PC-3 (cell line): ENCODE measurements at regions not wholly inside any gene's neighbourhood (a gene's known extent, or its start where the extent isn't known, plus 50 kb on each side); places are given as distances from the start of the nearest gene placed in this dataset.
A peak's percentile ranks its signal among the peaks of the same experiment; 100 is the strongest.

ENCODE experiments used
- ATAC-seq: fragments of 200-7000 bp; cut with Tn5 transposase; 2 replicates; pipeline ENCODE4 v1.9.1; 2020; ENCODE audit warnings: mild to moderate bottlenecking, moderate library complexity
- BruUV-seq: library from RNA; stranded (reverse); fragments of 400-500 nt; replicated peaks from 2 replicates; lab custom pipeline; 2021; lab: Mats Ljungman, UMichigan
- CTCF ChIA-PET: fragments of 300-600 bp; sonication (Branson Sonifier 250); formaldehyde crosslinking; loops from one replicate; lab custom pipeline; 2022; ENCODE audit warnings: antibody characterized with exemption; lab: Charles Lee
- POLR2A ChIA-PET: fragments of 300-600 bp; sonication (Branson Sonifier 250); formaldehyde crosslinking; loops from one replicate; lab custom pipeline; 2022; ENCODE audit warnings: antibody characterized with exemption; ENCODE audit not compliant: unreplicated experiment; lab: Charles Lee
- DNase-seq: peaks from one replicate; pipeline ENCODE4 v3.0.0-alpha.2; 2015
- H2AFZ ChIP-seq: fragments of 300-600 bp; sonication (generic); 2 replicates; pipeline ENCODE4 v1.6.0; 2016; ENCODE audit warnings: antibody characterized with exemption, low read length
- H3F3A ChIP-seq: fragments of 300-600 bp; sonication (generic); one replicate; pipeline ENCODE4 v1.6.0; 2017; ENCODE audit warnings: antibody characterized with exemption, low read length, control low read depth, mild to moderate bottlenecking; ENCODE audit not compliant: unreplicated experiment
- H3K27ac ChIP-seq: fragments of 300-600 bp; sonication (generic); 2 replicates; pipeline ENCODE4 v1.5.1; 2016; ENCODE audit warnings: mild to moderate bottlenecking, low read length
- H3K27me3 ChIP-seq: fragments of 300-600 bp; sonication (generic); 2 replicates; pipeline ENCODE4 v1.6.1; 2016; ENCODE audit warnings: low read length, mixed read lengths
- H3K36me3 ChIP-seq: fragments of 300-600 bp; sonication (generic); 2 replicates; pipeline ENCODE4 v1.6.1; 2016; ENCODE audit warnings: low read depth, mixed run types, low read length, mixed read lengths
- H3K4me1 ChIP-seq: fragments of 300-600 bp; sonication (generic); 2 replicates; pipeline ENCODE4 v1.5.1; 2016; ENCODE audit warnings: low read length; ENCODE audit not compliant: insufficient read depth
- H3K4me2 ChIP-seq: fragments of 300-600 bp; sonication (generic); 2 replicates; pipeline ENCODE4 v1.6.0; 2016; ENCODE audit warnings: low read length
- H3K4me3 ChIP-seq: fragments of 300-600 bp; sonication (generic); 2 replicates; pipeline ENCODE4 v1.5.1; 2016; ENCODE audit warnings: mild to moderate bottlenecking, low read length, mixed read lengths
- H3K79me2 ChIP-seq: fragments of 300-600 bp; sonication (generic); 2 replicates; pipeline ENCODE4 v1.6.1; 2017; ENCODE audit warnings: low read length, mixed read lengths
- H3K9ac ChIP-seq: fragments of 300-600 bp; sonication (generic); 2 replicates; pipeline ENCODE4 v1.6.0; 2016; ENCODE audit warnings: mild to moderate bottlenecking, low read length
- H3K9me2 ChIP-seq: fragments of 300-600 bp; sonication (generic); replicated peaks from 2 replicates; pipeline ENCODE4 v1.6.1; 2016; ENCODE audit warnings: mixed run types, low read length, mixed read lengths
- H3K9me3 ChIP-seq: fragments of 300-600 bp; sonication (generic); 2 replicates; pipeline ENCODE4 v1.6.1; 2016; ENCODE audit warnings: low read length, mixed read lengths
- H4K20me1 ChIP-seq: fragments of 300-600 bp; sonication (generic); 2 replicates; pipeline ENCODE4 v1.6.1; 2016; ENCODE audit warnings: low read length, mixed read lengths
- CTCF ChIP-seq: fragments of 300-600 bp; sonication (generic); conservative IDR thresholded peaks from 2 replicates; pipeline ENCODE4 v1.5.1; 2017; ENCODE audit warnings: antibody characterized with exemption, low read depth, mild to moderate bottlenecking, low read length
- EZH2 ChIP-seq: fragments of 300-600 bp; sonication (generic); IDR thresholded peaks from one replicate; pipeline ENCODE4 v1.6.1; 2017; ENCODE audit warnings: antibody characterized with exemption, mild to moderate bottlenecking, low read length; ENCODE audit not compliant: unreplicated experiment
- EZH2phosphoT487 ChIP-seq: fragments of 300-600 bp; sonication (generic); IDR thresholded peaks from 2 replicates; pipeline ENCODE4 v1.6.1; 2018; ENCODE audit warnings: mild to moderate bottlenecking, antibody characterized with exemption, low read length, borderline replicate concordance
- intact Hi-C: fragments of 100-400 bp; cut with micrococcal nuclease; formaldehyde crosslinking; loops from 2 replicates; pipeline ENCODE4 v1.9.0; 2023

GRCh38 chr2:66839551-66840320 lies 404.8 kb downstream of the MEIS1 start:
- Histone ChIP-seq H3K9ac (no peak overlapping the region), H3K4me1 (peaks cover 17% of the 10 kb centered on the region), H4K20me1 (no peaks in the 10 kb centered on the region), H3K4me3 (peak overlapping the region; percentile 8; the same call in 1 of the 2 replicates), H3F3A (no peaks in the 10 kb centered on the region), H3K9me2 (no peaks in the 10 kb centered on the region), H3K27ac (peak overlapping the region; percentile 54), H3K4me2 (peak overlapping the region; percentile 38), H3K27me3 (no peaks in the 10 kb centered on the region), H3K36me3 (no peaks in the 10 kb centered on the region), H3K79me2 (no peaks in the 10 kb centered on the region), H2AFZ (peak overlapping the region; percentile 29), H3K9me3 (no peaks in the 10 kb centered on the region)
- DNase-seq, result peak; percentile 88
- ChIA-PET POLR2A (no interaction called here), CTCF (no interaction called here)
- no peak for TF ChIP-seq EZH2phosphoT487
- no peak for TF ChIP-seq CTCF
- TF ChIP-seq EZH2, result no peak
- intact Hi-C loops, result no loop called here
- no TSS peak for BruUV-seq
- ATAC-seq, result no peak

- Histone ChIP-seq H3K4me3 (peak overlapping the region; percentile 8; the same call in 1 of the 2 replicates), H3K27me3 (no peaks in the 10 kb centered on the region), H3K4me2 (peak overlapping the region; percentile 38), H3K36me3 (no peaks in the 10 kb centered on the region), H3K4me1 (peaks cover 17% of the 10 kb centered on the region), H3K9me3 (no peaks in the 10 kb centered on the region), H4K20me1 (no peaks in the 10 kb centered on the region), H3K79me2 (no peaks in the 10 kb centered on the region), H3K9ac (no peak overlapping the region), H3K9me2 (no peaks in the 10 kb centered on the region), H3K27ac (peak overlapping the region; percentile 54), H3F3A (no peaks in the 10 kb centered on the region), H2AFZ (peak overlapping the region; percentile 29)
- ChIA-PET CTCF (no interaction called here), POLR2A (no interaction called here)
- intact Hi-C loops, result no loop called here
- TF ChIP-seq EZH2, result no peak
- no peak for TF ChIP-seq EZH2phosphoT487
- no peak for TF ChIP-seq CTCF
- peak; percentile 9 for DNase-seq
- no peak for ATAC-seq
- BruUV-seq, result no TSS peak
Observed at GRCh38 chr2:66840321-66841002, 405.5 kb downstream of the MEIS1 start.

GRCh38 chr2:66843847-66844246 lies 408.9 kb downstream of the MEIS1 start:
- no peak overlapping the region for H3K4me3 ChIP-seq
- no peak for ATAC-seq
- no peak for TF ChIP-seq EZH2phosphoT487
- no peak for TF ChIP-seq EZH2
- TF ChIP-seq CTCF, result no peak
- CTCF ChIA-PET, result no interaction called here
- H3K9ac ChIP-seq, result no peak overlapping the region
- no peaks in the 10 kb centered on the region for H3K36me3 ChIP-seq
- no peaks in the 10 kb centered on the region for H4K20me1 ChIP-seq
- H3K27me3 ChIP-seq, result no peaks in the 10 kb centered on the region
- intact Hi-C loops, result no loop called here
- H3K4me1 ChIP-seq, result peaks cover 17% of the 10 kb centered on the region
- no peak overlapping the region for H2AFZ ChIP-seq
- BruUV-seq, result no TSS peak
- no peak for DNase-seq
- no peaks in the 10 kb centered on the region for H3K9me3 ChIP-seq
- POLR2A ChIA-PET, result no interaction called here
- no peak overlapping the region for H3K4me2 ChIP-seq
- no peak overlapping the region for H3K27ac ChIP-seq
- H3K9me2 ChIP-seq, result no peaks in the 10 kb centered on the region
- H3F3A ChIP-seq, result no peaks in the 10 kb centered on the region
- H3K79me2 ChIP-seq, result no peaks in the 10 kb centered on the region
